ENCODE measurements at regions not wholly inside any gene's neighbourhood (a gene's known extent, or its start where the extent isn't known, plus 50 kb on each side); places are given as distances from the start of the nearest gene placed in this dataset.

GRCh38 chr6:84517741-84518530 is 246.5 kb downstream of the TBX18 start:
- H3K27ac ChIP-seq (ENCODE audit: extremely low read length, insufficient read depth, low read length) = no peak overlapping the region
- no peak for DNase-seq (ENCODE audit: low spot score)
- no peaks in the 10 kb centered on the region for H3K27me3 ChIP-seq (ENCODE audit: control insufficient read depth in 1 of 2, insufficient read depth in 2 of 2, low read length in 2 of 2)
- no peak overlapping the region for H2AFZ ChIP-seq (ENCODE audit: low read length)
- no peak for ATAC-seq
- TF ChIP-seq, protein P1, sequence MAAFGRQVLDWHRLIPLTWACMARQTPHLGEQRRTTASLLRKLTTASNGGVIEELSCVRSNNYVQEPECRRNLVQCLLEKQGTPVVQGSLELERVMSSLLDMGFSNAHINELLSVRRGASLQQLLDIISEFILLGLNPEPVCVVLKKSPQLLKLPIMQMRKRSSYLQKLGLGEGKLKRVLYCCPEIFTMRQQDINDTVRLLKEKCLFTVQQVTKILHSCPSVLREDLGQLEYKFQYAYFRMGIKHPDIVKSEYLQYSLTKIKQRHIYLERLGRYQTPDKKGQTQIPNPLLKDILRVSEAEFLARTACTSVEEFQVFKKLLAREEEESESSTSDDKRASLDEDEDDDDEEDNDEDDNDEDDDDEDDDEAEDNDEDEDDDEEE (CRISPR knock-in tag; IDR thresholded peaks at IDR 0.05) = no peak
- TF ChIP-seq TAF15 (IDR thresholded peaks at IDR 0.05; ENCODE audit: low read depth, low read length, poor library complexity, severe bottlenecking) (no peak), USF2 (IDR thresholded peaks at IDR 0.05; ENCODE audit: low read depth, low read length) (no peak), USF2 (CRISPR knock-in tag; IDR thresholded peaks at IDR 0.05; ENCODE audit: borderline replicate concordance) (no peak), ARNT (IDR thresholded peaks at IDR 0.05) (no peak), MAFF (IDR thresholded peaks at IDR 0.05; ENCODE audit: low read depth, low read length) (no peak), ZNF3 (CRISPR knock-in tag; IDR thresholded peaks at IDR 0.05) (no peak), ZNF383 (CRISPR knock-in tag; IDR thresholded peaks at IDR 0.05; ENCODE audit: borderline replicate concordance) (no peak), DNMT1 (CRISPR knock-in tag; IDR thresholded peaks at IDR 0.05) (no peak), ATF7 (IDR thresholded peaks at IDR 0.05) (no peak), ATF7 (CRISPR knock-in tag; IDR thresholded peaks at IDR 0.05) (no peak)
- in situ Hi-C loops (cut with HindIII; ENCODE audit: extremely low pct_ligation_motif_present, low pct_unique_long_range_greater_than_20kb) (no loop called here), intact Hi-C loops (cut with micrococcal nuclease; ENCODE audit: unreplicated experiment) (no loop called here)
- CTCF ChIA-PET (ENCODE audit: low intra/inter-chr PET ratio, low total read pairs) = no interaction called here
- no peaks in the 10 kb centered on the region for H3K36me3 ChIP-seq (replicated peaks in 1 of 2; ENCODE audit: control insufficient read depth in 1 of 2, insufficient read depth in 2 of 2, low read length in 2 of 2)
- POLR2A ChIA-PET = no interaction called here
- WGBS (ENCODE audit: low lambda C conversion rate) = 37% methylated on average over 2 of the region's 2 CpGs
- H3K4me3 ChIP-seq (replicated peaks in 1 of 3; ENCODE audit: insufficient read depth in 1 of 3, low read depth in 2 of 3, low read length in 3 of 3) = no peak overlapping the region
- no peaks in the 10 kb centered on the region for H3K4me1 ChIP-seq (ENCODE audit: insufficient read depth, low read length)
- no peak for FAIRE-seq
- BruUV-seq (replicated peaks) = no TSS peak
- H3K4me2 ChIP-seq (ENCODE audit: low read depth, low read length) = no peak overlapping the region
- H3K9ac ChIP-seq (ENCODE audit: insufficient read depth, low read depth, low read length) = no peak overlapping the region
- H3K79me2 ChIP-seq (ENCODE audit: insufficient read depth, low read length) = no peaks in the 10 kb centered on the region
- H3K9me3 ChIP-seq (ENCODE audit: low read length) = no peaks in the 10 kb centered on the region
- no peaks in the 10 kb centered on the region for H4K20me1 ChIP-seq (ENCODE audit: insufficient read depth, low read length)
